GM18867 (cell line): ENCODE measurements at regions not wholly inside any gene's neighbourhood (a gene's known extent, or its start where the extent isn't known, plus 50 kb on each side); places are given as distances from the start of the nearest gene placed in this dataset.

ENCODE experiments used
- ATAC-seq: cut with Tn5 transposase; IDR thresholded peaks from one replicate; pipeline ENCODE4 v1.9.1; 2021; ENCODE audit warnings: mild to moderate bottlenecking, moderate library complexity; ENCODE audit not compliant: unreplicated experiment

- no peak for ATAC-seq
Measured at GRCh38 chr21:40901691-40902090, 54.7 kb upstream of the DSCAM start.

GRCh38 chr21:40902299-40902698, 55.3 kb upstream of the DSCAM start:
- no peak for ATAC-seq

DNA sequence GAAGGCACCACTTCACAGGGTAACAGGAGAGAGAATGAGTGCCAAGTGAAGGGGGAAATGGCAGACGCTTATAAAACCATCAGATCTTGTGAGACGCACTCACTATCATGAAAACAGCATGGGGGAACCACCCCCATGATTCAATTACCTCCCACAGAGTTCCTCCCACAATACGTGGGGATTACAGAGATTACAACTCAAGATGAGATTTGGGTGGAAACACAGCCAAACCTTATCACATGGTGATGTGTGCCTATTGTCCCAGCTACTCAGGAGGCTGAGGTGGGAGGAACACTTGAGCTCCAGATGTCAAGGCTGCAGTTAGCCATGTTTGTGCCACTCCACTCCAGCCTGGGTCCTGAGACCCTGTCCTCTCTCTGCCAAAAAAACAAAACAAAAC, 56.0 kb upstream of the DSCAM start:
- ATAC-seq: no peak

DNA sequence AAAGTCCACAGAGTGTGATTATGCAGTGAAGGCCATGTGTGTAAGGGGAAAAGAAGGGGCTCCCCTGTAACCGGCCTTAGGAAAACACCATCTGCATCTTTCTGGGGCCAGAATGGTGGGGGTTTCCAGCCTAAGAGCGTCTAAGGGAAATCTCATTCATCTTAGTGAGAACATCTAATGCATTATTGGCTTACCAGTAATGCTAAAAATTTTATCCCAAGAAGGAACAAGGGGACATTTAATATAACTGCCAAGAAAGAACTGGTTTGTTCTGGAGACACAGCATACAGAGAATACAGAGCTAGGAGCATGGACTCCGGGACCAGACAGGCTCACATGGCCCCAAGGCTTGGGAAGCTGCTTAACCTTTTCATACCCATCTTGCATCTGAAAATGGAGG, 58.3 kb upstream of the DSCAM start:
- ATAC-seq: no peak

- ATAC-seq: no peak
Measured at GRCh38 chr21:40912375-40912774, 65.4 kb upstream of the DSCAM start.

DNA sequence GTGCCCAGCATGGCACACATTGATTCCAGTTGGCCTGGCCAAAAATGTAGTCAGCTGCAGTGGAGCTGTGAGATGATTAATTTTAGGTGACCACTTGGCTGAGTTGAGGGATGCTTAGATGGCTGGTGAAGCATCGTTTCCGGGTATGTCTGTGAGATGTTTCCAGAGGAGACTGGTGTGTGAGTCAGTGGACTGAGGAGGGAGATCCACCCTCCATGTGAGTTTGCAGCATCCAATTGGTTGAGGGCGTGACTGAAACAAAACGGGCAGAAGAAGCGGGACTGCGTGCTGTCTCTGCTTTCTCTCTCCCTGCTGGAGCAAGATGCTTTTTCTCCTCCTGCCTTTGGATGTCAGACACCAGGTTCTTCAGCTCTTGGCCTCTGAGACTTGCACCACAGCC, 68.2 kb upstream of the DSCAM start:
- no peak for ATAC-seq

- no peak for ATAC-seq
Measured at GRCh38 chr21:40923407-40923806, 76.4 kb upstream of the DSCAM start.

- ATAC-seq: no peak
Measured at GRCh38 chr21:40923901-40924300, 76.9 kb upstream of the DSCAM start.

DNA sequence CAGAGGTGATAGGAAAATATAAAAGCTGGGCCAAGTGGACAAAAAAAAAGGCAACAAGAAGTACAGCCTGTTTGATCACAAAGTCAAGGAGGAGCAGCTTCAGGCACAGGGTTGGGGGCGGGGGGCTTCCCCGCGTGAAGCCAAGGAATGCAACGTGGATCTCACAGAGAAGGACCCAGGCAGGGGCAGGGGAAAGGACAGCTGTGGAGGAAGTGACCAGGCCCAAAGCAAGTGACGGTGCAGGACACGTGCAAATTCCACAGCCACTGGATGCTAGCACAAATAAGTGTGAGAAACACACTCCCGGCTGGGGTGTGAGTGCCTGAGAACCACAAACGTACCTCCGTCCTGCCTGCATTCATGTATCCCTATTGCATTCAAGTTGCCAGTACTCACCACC, 77.7 kb upstream of the DSCAM start:
- ATAC-seq: no peak

DNA sequence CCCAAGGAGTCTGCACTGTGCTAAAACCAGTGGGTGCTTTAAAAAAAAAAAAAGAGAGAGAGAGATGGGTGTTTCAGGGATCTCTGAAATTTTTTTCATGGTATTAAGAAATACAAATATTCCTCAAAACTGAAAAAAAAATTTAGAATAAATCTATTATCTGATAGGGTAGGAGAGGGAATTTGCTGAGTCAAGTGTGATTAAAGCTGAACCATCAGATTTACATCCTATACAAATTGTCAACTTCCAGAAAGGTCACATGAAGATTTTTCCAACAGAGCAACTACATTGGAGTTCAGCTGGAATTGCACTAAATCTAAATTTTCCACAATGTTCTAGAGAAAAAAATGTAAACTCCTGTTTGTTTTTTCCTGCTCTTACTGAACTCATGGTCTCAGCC, 79.3 kb upstream of the DSCAM start:
- ATAC-seq: no peak

- ATAC-seq: no peak
Measured at GRCh38 chr21:40929833-40930232, 82.9 kb upstream of the DSCAM start.

DNA sequence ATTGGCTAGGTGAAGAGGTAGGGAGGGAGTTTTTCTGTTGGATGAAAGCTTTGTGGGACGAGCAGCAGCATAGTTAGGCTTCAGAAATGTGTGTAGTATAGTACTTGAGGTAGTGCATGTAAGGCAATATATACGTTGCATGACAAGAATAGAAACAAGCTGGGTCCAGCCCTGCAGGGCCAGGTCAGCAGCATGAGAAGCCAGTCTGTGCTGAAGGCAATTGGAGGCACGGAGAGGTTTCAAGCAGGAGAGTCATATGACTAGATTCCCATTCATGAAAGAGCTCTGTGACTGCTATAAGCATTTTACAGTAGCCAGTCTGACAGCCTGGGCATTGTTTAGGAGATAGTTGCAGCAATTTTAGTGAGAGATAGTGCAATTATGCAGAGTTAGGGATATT, 84.2 kb upstream of the DSCAM start:
- ATAC-seq: no peak

- no peak for ATAC-seq
Measured at GRCh38 chr21:40936178-40936577, 89.2 kb upstream of the DSCAM start.

- ATAC-seq: no peak
Measured at GRCh38 chr21:40936771-40937261, 89.9 kb upstream of the DSCAM start.

GRCh38 chr21:40938078-40938477, 91.1 kb upstream of the DSCAM start:
- ATAC-seq: no peak

DNA sequence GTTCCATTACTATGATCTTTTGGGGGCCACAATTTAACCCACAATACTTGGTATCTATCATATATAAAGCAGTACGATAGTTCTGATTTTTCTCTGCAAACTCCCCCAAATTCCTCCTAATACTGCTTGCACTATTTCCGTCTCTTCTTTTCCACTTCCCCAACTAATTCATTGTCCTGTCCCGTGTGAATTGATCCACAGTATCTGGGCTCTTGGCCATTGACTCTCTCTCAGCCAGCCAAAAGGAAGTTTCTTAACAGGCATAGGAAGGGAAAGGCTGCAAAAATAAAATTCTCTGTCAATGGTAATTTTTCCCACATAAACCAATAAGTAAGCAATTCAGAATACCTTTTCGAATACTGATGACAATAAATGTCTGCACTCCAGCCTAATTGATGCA, 91.7 kb upstream of the DSCAM start:
- ATAC-seq: no peak

- no peak for ATAC-seq
Measured at GRCh38 chr21:40947713-40948112, 100.8 kb upstream of the DSCAM start.

DNA sequence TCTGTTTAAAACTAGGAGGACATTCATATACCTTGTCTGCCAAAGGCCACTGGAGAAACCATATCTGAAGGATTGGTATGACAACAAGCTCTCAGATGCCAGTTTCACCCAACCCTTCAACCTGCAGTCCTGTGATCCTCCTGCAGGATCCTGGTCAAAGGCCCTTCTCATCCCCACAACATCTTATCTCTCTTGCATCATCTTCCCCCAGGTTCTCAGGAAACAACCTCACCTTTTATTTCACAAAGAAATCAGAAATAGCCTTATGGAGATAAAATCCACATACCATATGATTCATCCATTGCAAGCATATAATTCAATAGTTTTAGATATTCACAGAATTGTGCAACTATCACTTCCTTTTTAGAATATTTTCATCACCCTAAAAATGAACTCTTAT, 104.0 kb upstream of the DSCAM start:
- ATAC-seq: no peak

- no peak for ATAC-seq
Measured at GRCh38 chr21:40952551-40953323, 105.8 kb upstream of the DSCAM start.

DNA sequence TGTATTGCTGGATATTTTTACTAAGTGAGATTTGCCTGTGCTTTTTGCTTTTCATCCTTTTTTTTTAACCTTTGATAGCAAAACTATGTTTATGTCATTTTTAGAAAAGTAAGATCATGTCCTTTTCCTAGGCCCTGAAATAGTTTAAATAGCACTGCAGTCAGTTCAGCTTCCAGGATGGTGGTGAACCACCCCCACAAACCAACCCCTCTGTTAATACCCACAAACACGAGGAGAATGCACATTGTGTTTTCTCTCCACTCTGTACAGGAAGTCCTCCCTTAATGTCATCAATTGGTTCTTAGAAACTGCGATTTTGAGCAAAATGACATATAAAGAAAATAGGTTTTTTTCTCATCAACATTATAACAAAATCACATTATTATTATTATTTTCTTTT, 117.7 kb upstream of the DSCAM start:
- ATAC-seq: no peak

DNA sequence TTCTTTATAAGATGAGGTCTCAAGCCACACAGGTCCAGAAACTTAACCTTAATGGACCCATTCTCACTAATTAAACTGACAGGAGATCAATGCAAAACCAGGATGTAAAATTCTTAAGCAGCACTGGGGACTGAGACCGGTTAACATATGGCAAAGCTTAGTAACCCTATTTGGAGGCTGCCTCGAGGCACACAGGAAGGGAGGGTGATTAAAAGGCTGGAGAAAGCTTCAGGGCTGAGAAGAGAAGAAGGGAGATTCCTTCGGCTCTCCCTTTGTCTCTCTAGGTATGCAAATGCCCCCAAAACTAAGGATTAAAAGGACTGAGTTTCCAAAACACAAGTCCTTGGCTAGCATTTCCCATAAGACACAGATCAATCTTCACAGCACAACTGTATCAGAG, 120.8 kb upstream of the DSCAM start:
- no peak for ATAC-seq

DNA sequence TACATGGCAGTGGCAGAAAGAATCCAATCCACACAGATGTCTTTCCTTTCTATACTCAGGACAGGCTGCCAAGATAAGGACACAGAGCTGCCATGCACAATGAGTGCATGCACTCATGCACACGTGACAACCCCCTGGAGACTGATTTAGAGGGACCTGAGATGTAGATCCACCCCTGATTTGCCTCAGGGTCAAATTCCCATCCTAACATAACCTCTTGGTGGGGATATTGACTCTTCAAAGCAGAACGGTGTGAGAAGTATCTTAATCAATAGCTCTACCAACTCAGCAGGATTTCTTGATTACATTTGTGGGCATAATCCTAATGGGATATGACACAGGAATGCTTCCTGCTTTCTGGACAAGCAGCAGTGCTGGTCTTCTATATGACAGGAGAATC, 125.2 kb upstream of the DSCAM start:
- no peak for ATAC-seq
